IMR-90 (cell line): ENCODE measurements at regions not wholly inside any gene's neighbourhood (a gene's known extent, or its start where the extent isn't known, plus 50 kb on each side); places are given as distances from the start of the nearest gene placed in this dataset.

Experiments used
- FOS ChIP-seq: fragments of 150-350 bp; IDR thresholded peaks from 2 replicates; pipeline ENCODE4 v1.6.1; 2016; ENCODE audit warnings: low read depth, low read length
- POLR2A ChIP-seq: IDR thresholded peaks from 2 replicates; pipeline ENCODE4 v1.6.1; 2012; ENCODE audit warnings: mild to moderate bottlenecking, low read depth, low read length
- RCOR1 ChIP-seq: IDR thresholded peaks from 2 replicates; pipeline ENCODE4 v1.6.1; 2012; ENCODE audit warnings: mild to moderate bottlenecking, low read length, improper control_type of control experiment; ENCODE audit not compliant: insufficient replicate concordance
- SMC3 ChIP-seq: fragments of 150-350 bp; IDR thresholded peaks from 2 replicates; pipeline ENCODE4 v1.6.1; 2016; ENCODE audit warnings: low read depth, mild to moderate bottlenecking, antibody characterized with exemption, low read length, moderate library complexity
- TF ChIP-seq, protein P1 (sequence below): conservative IDR thresholded peaks from 2 replicates; pipeline ENCODE4 v1.5.1; 2012; ENCODE audit warnings: mild to moderate bottlenecking, low read depth, low read length, improper control_type of control experiment

- TF ChIP-seq POLR2A (no peak), FOS (no peak), RCOR1 (no peak), SMC3 (no peak)
- TF ChIP-seq, protein P1, sequence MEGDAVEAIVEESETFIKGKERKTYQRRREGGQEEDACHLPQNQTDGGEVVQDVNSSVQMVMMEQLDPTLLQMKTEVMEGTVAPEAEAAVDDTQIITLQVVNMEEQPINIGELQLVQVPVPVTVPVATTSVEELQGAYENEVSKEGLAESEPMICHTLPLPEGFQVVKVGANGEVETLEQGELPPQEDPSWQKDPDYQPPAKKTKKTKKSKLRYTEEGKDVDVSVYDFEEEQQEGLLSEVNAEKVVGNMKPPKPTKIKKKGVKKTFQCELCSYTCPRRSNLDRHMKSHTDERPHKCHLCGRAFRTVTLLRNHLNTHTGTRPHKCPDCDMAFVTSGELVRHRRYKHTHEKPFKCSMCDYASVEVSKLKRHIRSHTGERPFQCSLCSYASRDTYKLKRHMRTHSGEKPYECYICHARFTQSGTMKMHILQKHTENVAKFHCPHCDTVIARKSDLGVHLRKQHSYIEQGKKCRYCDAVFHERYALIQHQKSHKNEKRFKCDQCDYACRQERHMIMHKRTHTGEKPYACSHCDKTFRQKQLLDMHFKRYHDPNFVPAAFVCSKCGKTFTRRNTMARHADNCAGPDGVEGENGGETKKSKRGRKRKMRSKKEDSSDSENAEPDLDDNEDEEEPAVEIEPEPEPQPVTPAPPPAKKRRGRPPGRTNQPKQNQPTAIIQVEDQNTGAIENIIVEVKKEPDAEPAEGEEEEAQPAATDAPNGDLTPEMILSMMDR, result no peak
Observed at GRCh38 chr2:107078584-107078983, 192.6 kb upstream of the ST6GAL2 start.
